Mesenchymal stem cell (in vitro differentiated cells and primary cell): ENCODE measurements at regions not wholly inside any gene's neighbourhood (a gene's known extent, or its start where the extent isn't known, plus 50 kb on each side); places are given as distances from the start of the nearest gene placed in this dataset.

Experiments used
- DNase-seq: peaks from one replicate; pipeline ENCODE4 v3.0.0-alpha.2; 2013
- H2AFZ ChIP-seq: one replicate; pipeline ENCODE4 v1.6.1; 2013; ENCODE audit warnings: low read depth, mild to moderate bottlenecking, control low read depth, inconsistent platforms, low read length, moderate library complexity
- H2AK5ac ChIP-seq: 2 replicates; pipeline ENCODE4 v1.6.1; 2013; ENCODE audit warnings: low read length, moderate library complexity, mild to moderate bottlenecking, inconsistent platforms; ENCODE audit not compliant: severe bottlenecking
- H2BK120ac ChIP-seq: one replicate; pipeline ENCODE4 v1.6.1; 2013; ENCODE audit warnings: low read depth, mild to moderate bottlenecking, inconsistent platforms, low read length, moderate library complexity
- H2BK12ac ChIP-seq, 2 experiments: one replicate each; pipeline ENCODE4 v1.6.1; 2013; ENCODE audit warnings: inconsistent platforms in 2 of 2, low read length in 2 of 2, mild to moderate bottlenecking in 2 of 2, moderate library complexity in 2 of 2, control low read depth in 1 of 2
- H2BK15ac ChIP-seq: one replicate; pipeline ENCODE4 v1.6.1; 2013; ENCODE audit warnings: mild to moderate bottlenecking, low read depth, inconsistent platforms; ENCODE audit not compliant: poor library complexity, severe bottlenecking
- H2BK5ac ChIP-seq: 2 replicates; pipeline ENCODE4 v1.6.1; 2013; ENCODE audit warnings: low read depth, mild to moderate bottlenecking, low read length, control low read depth, inconsistent platforms; ENCODE audit not compliant: poor library complexity, severe bottlenecking
- H3K14ac ChIP-seq, 2 experiments: one replicate each; pipeline ENCODE4 v1.6.1; 2013; ENCODE audit warnings: inconsistent platforms in 2 of 2, low read length in 2 of 2, control low read depth in 1 of 2, mild to moderate bottlenecking in 1 of 2, moderate library complexity in 1 of 2
- H3K18ac ChIP-seq, 2 experiments: one replicate each; pipeline ENCODE4 v1.6.1; 2013; ENCODE audit warnings: inconsistent platforms in 2 of 2, low read length in 2 of 2, control low read depth in 1 of 2, low read depth in 1 of 2, mild to moderate bottlenecking in 1 of 2
- H3K23ac ChIP-seq, 2 experiments: one replicate each; pipeline ENCODE4 v1.6.1; 2013; ENCODE audit warnings: inconsistent platforms in 2 of 2, low read length in 2 of 2, mild to moderate bottlenecking in 2 of 2, moderate library complexity in 2 of 2, control low read depth in 1 of 2
- H3K27ac ChIP-seq: 2 replicates; pipeline ENCODE4 v1.5.1; 2013; ENCODE audit warnings: mild to moderate bottlenecking, moderate library complexity, low read length, control low read depth, inconsistent platforms; ENCODE audit not compliant: poor library complexity, severe bottlenecking
- H3K27me3 ChIP-seq, 2 experiments: 2 replicates each; pipeline versions ENCODE4 v1.6.1 to v1.7.0; 2013; ENCODE audit warnings: low read length in 2 of 2, mild to moderate bottlenecking in 2 of 2, moderate library complexity in 2 of 2, control low read depth in 1 of 2, inconsistent platforms in 1 of 2; ENCODE audit not compliant: control insufficient read depth in 1 of 2, insufficient read depth in 1 of 2
- H3K36me3 ChIP-seq, 2 experiments: 2 replicates each; pipeline versions ENCODE4 v1.6.1 to v1.7.0; 2013; ENCODE audit warnings: low read length in 2 of 2, control low read depth in 1 of 2, inconsistent platforms in 1 of 2, low read depth in 1 of 2, mild to moderate bottlenecking in 1 of 2; ENCODE audit not compliant: insufficient read depth in 2 of 2, control insufficient read depth in 1 of 2
- H3K4ac ChIP-seq, 2 experiments: one replicate each; pipeline ENCODE4 v1.6.1; 2013; ENCODE audit warnings: inconsistent platforms in 2 of 2, low read length in 2 of 2, mild to moderate bottlenecking in 2 of 2, moderate library complexity in 2 of 2, control low read depth in 1 of 2, low read depth in 1 of 2
- H3K4me1 ChIP-seq: 2 replicates; pipeline ENCODE4 v1.6.1; 2013; ENCODE audit warnings: low read depth, low read length, control low read depth; ENCODE audit not compliant: control insufficient read depth, insufficient read depth
- H3K4me2 ChIP-seq: 2 replicates; pipeline ENCODE4 v1.6.1; 2013; ENCODE audit warnings: low read length, mild to moderate bottlenecking, inconsistent platforms; ENCODE audit not compliant: poor library complexity, severe bottlenecking
- H3K4me3 ChIP-seq, 2 experiments: 2 replicates each; pipeline versions ENCODE4 v1.5.1 to v1.7.0; 2013; ENCODE audit warnings: low read length in 2 of 2, mild to moderate bottlenecking in 2 of 2, control low read depth in 1 of 2, low read depth in 1 of 2; ENCODE audit not compliant: insufficient read depth in 1 of 2
- H3K79me1 ChIP-seq: replicated peaks from 2 replicates; pipeline ENCODE4 v1.6.1; 2013; ENCODE audit warnings: mild to moderate bottlenecking, control low read depth, low read length, inconsistent platforms; ENCODE audit not compliant: poor library complexity, severe bottlenecking
- H3K9ac ChIP-seq: 2 replicates; pipeline ENCODE4 v1.7.0; 2013; ENCODE audit warnings: mild to moderate bottlenecking, low read length, moderate library complexity
- H3K9me3 ChIP-seq: 2 replicates; pipeline ENCODE4 v1.7.0; 2013; ENCODE audit warnings: mild to moderate bottlenecking, low read length; ENCODE audit not compliant: control insufficient read depth
- H4K8ac ChIP-seq: one replicate; pipeline ENCODE4 v1.6.1; 2013; ENCODE audit warnings: inconsistent platforms, mild to moderate bottlenecking, low read length, moderate library complexity
- H4K91ac ChIP-seq: one replicate; pipeline ENCODE4 v1.6.1; 2013; ENCODE audit warnings: mild to moderate bottlenecking, low read length, inconsistent platforms
- WGBS: methylation state at CpG from one replicate; pipeline ENCODE4 v1.1.7; 2013; ENCODE audit warnings: mixed read lengths; 5-methylcytosine and 5-hydroxymethylcytosine counted together

- Histone ChIP-seq H3K14ac (no peak overlapping the region), H3K27ac (no peak overlapping the region), H3K9ac (no peak overlapping the region), H3K23ac (no peak overlapping the region), H2AFZ (no peak overlapping the region), H3K18ac (no peak overlapping the region), H2BK12ac (no peak overlapping the region), H3K27me3 (no peaks in the 10 kb centered on the region), H3K4me1 (no peaks in the 10 kb centered on the region), H2AK5ac (no peak overlapping the region), H2BK5ac (no peak overlapping the region), H2BK120ac (no peak overlapping the region), H4K91ac (no peak overlapping the region), H2BK15ac (no peak overlapping the region), H3K4me3 (no peak overlapping the region), H3K9me3 (no peaks in the 10 kb centered on the region), H3K4me2 (no peak overlapping the region), H4K8ac (no peak overlapping the region), H3K4ac (no peak overlapping the region), H3K36me3 (no peaks in the 10 kb centered on the region), H3K79me1 (no peaks in the 10 kb centered on the region)
- no peak for DNase-seq
- WGBS, result 73% methylated on average over 2 of the region's 2 CpGs
These were observed 125.3 kb downstream of the SLC6A15 start for GRCh38 chr12:84787253-84787652.

GRCh38 chr12:84786622-84787021 is 126.0 kb downstream of the SLC6A15 start:
- H2BK15ac ChIP-seq, result no peak overlapping the region
- H3K79me1 ChIP-seq, result no peaks in the 10 kb centered on the region
- no peaks in the 10 kb centered on the region for H3K4me1 ChIP-seq
- no peak overlapping the region for H3K4ac ChIP-seq
- H3K18ac ChIP-seq, result no peak overlapping the region
- H3K9me3 ChIP-seq, result no peaks in the 10 kb centered on the region
- no peak overlapping the region for H3K4me3 ChIP-seq
- no peak overlapping the region for H2BK120ac ChIP-seq
- no peak overlapping the region for H3K4me2 ChIP-seq
- H4K91ac ChIP-seq, result no peak overlapping the region
- H2AFZ ChIP-seq, result no peak overlapping the region
- H2BK5ac ChIP-seq, result no peak overlapping the region
- no peak for DNase-seq
- no peak overlapping the region for H3K14ac ChIP-seq
- H3K27me3 ChIP-seq, result no peaks in the 10 kb centered on the region
- no peak overlapping the region for H3K27ac ChIP-seq
- H3K9ac ChIP-seq, result no peak overlapping the region
- H3K36me3 ChIP-seq, result no peaks in the 10 kb centered on the region
- no peak overlapping the region for H4K8ac ChIP-seq
- no peak overlapping the region for H2BK12ac ChIP-seq
- no peak overlapping the region for H2AK5ac ChIP-seq
- no peak overlapping the region for H3K23ac ChIP-seq

GRCh38 chr12:84785951-84786350 is 126.6 kb downstream of the SLC6A15 start:
- no peak overlapping the region for H3K18ac ChIP-seq
- H3K4me3 ChIP-seq, result no peak overlapping the region
- H3K4me1 ChIP-seq, result no peaks in the 10 kb centered on the region
- H3K4ac ChIP-seq, result no peak overlapping the region
- H3K4me2 ChIP-seq, result no peak overlapping the region
- H3K27ac ChIP-seq, result no peak overlapping the region
- no peak overlapping the region for H2AFZ ChIP-seq
- no peak overlapping the region for H2BK120ac ChIP-seq
- no peak overlapping the region for H2BK15ac ChIP-seq
- 86% methylated on average over 1 of the region's 1 CpG for WGBS
- no peaks in the 10 kb centered on the region for H3K9me3 ChIP-seq
- no peaks in the 10 kb centered on the region for H3K79me1 ChIP-seq
- no peak overlapping the region for H4K8ac ChIP-seq
- no peak overlapping the region for H2AK5ac ChIP-seq
- no peak overlapping the region for H2BK5ac ChIP-seq
- H3K27me3 ChIP-seq, result no peaks in the 10 kb centered on the region
- H3K36me3 ChIP-seq, result no peaks in the 10 kb centered on the region
- H3K9ac ChIP-seq, result no peak overlapping the region
- no peak overlapping the region for H4K91ac ChIP-seq
- no peak overlapping the region for H2BK12ac ChIP-seq
- DNase-seq, result no peak
- no peak overlapping the region for H3K23ac ChIP-seq
- H3K14ac ChIP-seq, result no peak overlapping the region

GRCh38 chr12:84785281-84785680 is 127.3 kb downstream of the SLC6A15 start:
- Histone ChIP-seq H2AFZ (no peak overlapping the region), H3K79me1 (no peaks in the 10 kb centered on the region)

More at GRCh38 chr12:84785281-84785680, 127.3 kb downstream of the SLC6A15 start:
- H2BK120ac ChIP-seq, result no peak overlapping the region
- no peaks in the 10 kb centered on the region for H3K9me3 ChIP-seq
- H2BK5ac ChIP-seq, result no peak overlapping the region
- H2BK12ac ChIP-seq, result no peak overlapping the region
- H3K27me3 ChIP-seq, result no peaks in the 10 kb centered on the region
- H4K8ac ChIP-seq, result no peak overlapping the region
- no peak overlapping the region for H3K4me2 ChIP-seq
- H2AK5ac ChIP-seq, result no peak overlapping the region
- no peak for DNase-seq
- H3K23ac ChIP-seq, result no peak overlapping the region
- H3K27ac ChIP-seq, result no peak overlapping the region
- no peak overlapping the region for H3K9ac ChIP-seq
- H3K4ac ChIP-seq, result no peak overlapping the region
- no peaks in the 10 kb centered on the region for H3K4me1 ChIP-seq
- H3K14ac ChIP-seq, result no peak overlapping the region
- H3K18ac ChIP-seq, result no peak overlapping the region
- no peaks in the 10 kb centered on the region for H3K36me3 ChIP-seq
- H4K91ac ChIP-seq, result no peak overlapping the region
- 100% methylated on average over 1 of the region's 1 CpG for WGBS
- no peak overlapping the region for H3K4me3 ChIP-seq
- H2BK15ac ChIP-seq, result no peak overlapping the region
